ENCODE measurements at regions not wholly inside any gene's neighbourhood (a gene's known extent, or its start where the extent isn't known, plus 50 kb on each side); places are given as distances from the start of the nearest gene placed in this dataset.

- H3K56ac ChIP-seq (replicated peaks; ENCODE audit: insufficient read length, low read depth, low read length): no peak overlapping the region
- no peak overlapping the region for H2BK120ac ChIP-seq (replicated peaks; ENCODE audit: low read depth, low read length)
- H2BK20ac ChIP-seq (ENCODE audit: low read length): no peak overlapping the region
- H3K4me1 ChIP-seq (replicated peaks in 1 of 4; ENCODE audit: control insufficient read depth in 3 of 4, insufficient read depth in 4 of 4, low read length in 3 of 4): peaks cover 0 to 3% (median 0%) of the 10 kb centered on the region in 4 experiments; a peak in 2 of 7 replicates
- H3K23me2 ChIP-seq (ENCODE audit: low read depth, low read length): no peaks in the 10 kb centered on the region
- H4K8ac ChIP-seq (ENCODE audit: extremely low read depth, insufficient read depth, low read length): no peak overlapping the region
- no peak overlapping the region for H2BK15ac ChIP-seq (ENCODE audit: low read length)
- H3K18ac ChIP-seq (ENCODE audit: extremely low read depth, low read length): no peak overlapping the region
- no peak overlapping the region for H3K27ac ChIP-seq (ENCODE audit: low read depth, low read length)
- no peak overlapping the region for H3K4me3 ChIP-seq (ENCODE audit: extremely low read depth in 1 of 4, insufficient read depth in 2 of 4, low read depth in 3 of 4, low read length in 4 of 4)
- FAIRE-seq (no peak), DNase-seq (ENCODE audit: low read depth in 1 of 2, low spot score in 2 of 2) (no peak)
- ChIA-PET CTCF (ENCODE audit: partially characterized antibody) (no interaction called here), POLR2A (ENCODE audit: partially characterized antibody) (no interaction called here)
- no peak overlapping the region for H3K23ac ChIP-seq (ENCODE audit: insufficient read length)
- WGBS, 2 experiments (ENCODE audit: extremely low coverage in 1 of 2, insufficient coverage in 1 of 2, insufficient read length in 1 of 2, insufficient replicate concordance in 2 of 2, low coverage in 1 of 2, low lambda C conversion rate in 2 of 2, missing lambda C conversion rate in 1 of 2): 70% methylated on average over 2 of the region's 2 CpGs; no CpG with 5 or more reads in 1 of the 2 experiments
- no peaks in the 10 kb centered on the region for H3K36me3 ChIP-seq (ENCODE audit: control insufficient read depth in 2 of 4, insufficient read depth in 4 of 4, low read length in 3 of 4)
- no peak overlapping the region for H4K91ac ChIP-seq (replicated peaks; ENCODE audit: insufficient read length, low read length)
- no peaks in the 10 kb centered on the region for H3K79me1 ChIP-seq (ENCODE audit: low read depth, low read length)
- no peak overlapping the region for H3K14ac ChIP-seq (ENCODE audit: insufficient read length)
- no peak overlapping the region for H4K5ac ChIP-seq (ENCODE audit: insufficient read length, low read depth, low read length)
- H3K9ac ChIP-seq (replicated peaks in 1 of 4; ENCODE audit: extremely low read depth in 1 of 4, low read depth in 3 of 4, low read length in 3 of 4): no peak overlapping the region
- H3K9me3 ChIP-seq (ENCODE audit: insufficient read depth in 2 of 2, low read depth in 1 of 2, low read length in 1 of 2): no peaks in the 10 kb centered on the region
- H2BK5ac ChIP-seq (ENCODE audit: low read depth, low read length): no peak overlapping the region
- H3K79me2 ChIP-seq (ENCODE audit: control insufficient read depth in 1 of 2, insufficient read depth in 2 of 2, low read length in 2 of 2): no peaks in the 10 kb centered on the region
- no peak overlapping the region for H2AFZ ChIP-seq (ENCODE audit: low read length)
- no peak overlapping the region for H2AK5ac ChIP-seq (ENCODE audit: low read depth, low read length)
- no peaks in the 10 kb centered on the region for H4K20me1 ChIP-seq (replicated peaks in 1 of 2; ENCODE audit: control insufficient read depth in 1 of 2, insufficient read depth in 2 of 2, low read length in 2 of 2)
- peaks cover 0 to 1% (median 0%) of the 10 kb centered on the region in 4 experiments; a peak in 1 of 7 replicates for H3K27me3 ChIP-seq (replicated peaks in 1 of 4; ENCODE audit: control insufficient read depth in 3 of 4, extremely low read depth in 1 of 4, insufficient read depth in 3 of 4, low read length in 3 of 4)
- no peak overlapping the region for H2BK12ac ChIP-seq (ENCODE audit: low read depth, low read length)
- no peak overlapping the region for H3K4ac ChIP-seq (replicated peaks; ENCODE audit: insufficient read length, low read depth, low read length)
- TF ChIP-seq PHF8 (conservative IDR thresholded peaks at IDR 0.05; ENCODE audit: low read depth, low read length) (no peak), MAX (IDR thresholded peaks at IDR 0.05) (no peak), RNF2 (IDR thresholded peaks at IDR 0.05; ENCODE audit: borderline replicate concordance, low read depth, low read length, missing control alignments, poor library complexity, severe bottlenecking) (no peak), KDM4A (IDR thresholded peaks at IDR 0.05; ENCODE audit: low read depth, low read length, severe bottlenecking) (no peak)
- no peak overlapping the region for H3K4me2 ChIP-seq (ENCODE audit: insufficient read depth in 1 of 2, low read depth in 2 of 2, low read length in 2 of 2)
Observed at GRCh38 chr15:46577767-46578166, 942.9 kb downstream of the SQOR start.

Data from H1 (cell line).